ENCODE measurements at regions not wholly inside any gene's neighbourhood (a gene's known extent, or its start where the extent isn't known, plus 50 kb on each side); places are given as distances from the start of the nearest gene placed in this dataset.
A peak's percentile ranks its signal among the peaks of the same experiment; 100 is the strongest.

DNA sequence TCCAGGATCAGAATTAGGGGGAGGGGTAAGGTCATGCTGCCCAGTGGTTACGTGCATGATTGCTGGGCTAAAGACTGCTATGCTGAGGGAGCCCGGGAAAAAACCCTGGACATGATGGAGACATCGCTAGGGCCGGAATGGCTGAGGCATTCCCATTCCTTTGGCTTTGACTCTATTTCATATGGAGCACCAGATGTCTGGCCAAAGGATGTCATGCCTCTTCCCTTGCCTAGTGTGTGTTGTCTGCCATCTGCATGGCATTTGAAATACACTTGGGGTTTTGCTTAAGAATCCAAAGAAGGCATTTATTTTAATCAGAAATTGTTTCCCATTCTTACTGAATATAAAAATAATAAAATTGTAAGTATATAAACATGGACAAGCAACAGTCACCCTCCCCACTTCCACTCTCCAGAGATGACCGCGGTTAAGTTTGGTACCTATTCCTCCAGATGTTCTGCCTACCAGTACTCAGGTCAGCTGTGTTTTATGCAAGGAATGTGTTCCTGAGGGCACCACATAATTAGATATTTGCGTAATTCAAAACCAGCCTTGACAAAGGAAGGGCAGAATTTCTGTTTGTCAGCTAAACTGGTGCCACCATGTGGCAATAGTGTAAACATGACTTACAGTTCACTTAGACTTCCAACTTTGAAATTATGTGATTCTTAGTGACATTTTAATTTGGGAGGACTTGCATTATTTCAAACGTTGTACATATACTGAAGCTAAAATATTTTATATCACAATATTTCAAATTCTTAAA is 105.9 kb downstream of the CT47B1 start:
- TF ChIP-seq POLR2A (IDR thresholded peaks at IDR 0.05; ENCODE audit: low read length) (no peak), GATA1 (IDR thresholded peaks at IDR 0.05; ENCODE audit: low read depth, low read length) (no peak)
- DNase-seq, result peak; percentile 8 to 11

DNA sequence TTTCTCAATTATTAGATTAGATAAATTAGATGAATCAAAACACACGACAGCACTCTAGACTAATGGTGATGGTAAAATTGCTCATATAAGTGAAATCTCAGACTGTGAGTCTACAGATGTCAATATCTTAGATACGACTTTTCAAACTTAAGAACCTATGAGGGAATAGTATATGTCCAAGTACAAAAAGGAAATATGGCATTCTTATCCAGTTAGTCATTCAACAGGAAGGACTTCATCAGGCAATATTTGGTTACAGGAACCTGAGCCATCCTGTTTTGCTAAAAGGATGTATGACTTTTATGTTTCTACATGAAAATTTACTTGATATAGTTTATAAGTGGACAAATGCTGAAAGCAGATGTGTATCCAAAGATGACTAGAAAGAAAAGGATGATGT is 107.0 kb downstream of the CT47B1 start:
- TF ChIP-seq POLR2A (IDR thresholded peaks at IDR 0.05; ENCODE audit: low read length), result no peak
- no peak for DNase-seq

DNA sequence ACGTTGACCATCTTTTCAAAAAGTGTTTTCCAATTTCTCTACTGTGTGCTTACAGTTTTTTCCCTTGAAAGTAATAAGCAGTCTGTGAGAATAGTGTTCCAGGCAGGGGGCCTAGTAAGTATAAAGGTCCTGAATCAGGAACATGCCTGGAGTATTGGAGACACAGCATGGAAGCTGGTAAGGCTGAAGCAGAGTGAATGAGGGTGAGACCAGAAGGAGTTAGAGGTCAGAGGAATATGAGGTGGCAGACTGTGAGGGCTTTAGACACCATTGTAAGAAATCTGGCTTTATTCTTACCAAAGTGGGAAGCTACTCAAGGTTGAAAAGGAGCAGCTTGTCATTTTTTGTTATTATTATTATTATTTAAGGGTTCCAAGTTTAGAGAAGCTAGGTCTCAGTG is 107.4 kb downstream of the CT47B1 start:
- TF ChIP-seq GATA1 (IDR thresholded peaks at IDR 0.05; ENCODE audit: low read depth, low read length) (no peak), POLR2A (IDR thresholded peaks at IDR 0.05; ENCODE audit: low read length) (no peak)
- no peak for DNase-seq

DNA sequence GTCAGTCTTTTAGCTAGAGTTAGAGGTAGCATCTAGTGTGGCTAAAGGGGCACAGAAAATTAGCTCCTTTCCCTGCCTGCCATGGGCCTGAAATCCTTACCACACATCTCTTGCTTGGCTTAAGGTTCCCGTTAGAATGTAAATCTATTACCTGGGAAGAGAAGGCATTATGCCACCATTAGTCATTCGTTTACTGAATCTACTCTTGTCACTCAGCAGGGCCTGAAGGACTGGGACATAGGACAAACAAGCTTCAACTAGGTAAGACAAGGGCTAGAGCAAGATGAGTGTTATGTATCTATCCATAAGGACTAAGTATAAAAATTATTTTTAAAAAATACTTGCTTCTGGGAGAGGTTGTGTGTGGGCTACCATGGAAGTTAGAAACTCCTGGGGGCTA is 112.4 kb downstream of the CT47B1 start:
- TF ChIP-seq POLR2A (IDR thresholded peaks at IDR 0.05; ENCODE audit: low read length), result no peak
- TF ChIP-seq GATA1 (IDR thresholded peaks at IDR 0.05; ENCODE audit: low read depth, low read length), result no peak

GRCh38 chrX:120761810-120762209 is 113.9 kb downstream of the CT47B1 start:
- no peak for DNase-seq
- TF ChIP-seq POLR2A (IDR thresholded peaks at IDR 0.05; ENCODE audit: low read length), result no peak
- TF ChIP-seq GATA1 (IDR thresholded peaks at IDR 0.05; ENCODE audit: low read depth, low read length), result no peak

More for the DNA sequence above, 112.4 kb downstream of the CT47B1 start:
- DNase-seq, result no peak

DNA sequence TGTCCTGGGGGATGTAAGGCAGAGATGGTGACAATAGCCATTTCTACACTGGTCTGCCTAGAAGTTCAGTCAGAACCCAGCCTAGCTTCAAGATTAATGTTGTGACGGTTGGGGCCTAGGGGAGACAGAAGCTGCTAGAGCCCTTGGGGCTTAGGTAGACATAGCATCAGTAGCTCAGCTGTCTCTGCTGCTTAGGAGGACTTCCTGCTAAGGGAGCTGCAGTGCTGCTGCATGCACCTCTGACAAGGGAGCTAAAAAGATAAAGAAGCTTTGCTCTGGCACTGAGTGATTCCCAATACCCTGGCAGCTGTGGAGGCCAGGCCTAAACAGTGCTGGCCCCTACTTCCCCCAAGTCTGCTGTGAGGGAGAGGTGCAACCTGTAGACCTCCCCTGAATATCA is 116.0 kb downstream of the CT47B1 start:
- TF ChIP-seq GATA1 (IDR thresholded peaks at IDR 0.05; ENCODE audit: low read depth, low read length), result no peak
- no peak for TF ChIP-seq POLR2A (IDR thresholded peaks at IDR 0.05; ENCODE audit: low read length)
- DNase-seq, result no peak

- TF ChIP-seq POLR2A (IDR thresholded peaks at IDR 0.05; ENCODE audit: low read length) (no peak), GATA1 (IDR thresholded peaks at IDR 0.05; ENCODE audit: low read depth, low read length) (no peak)
- DNase-seq, result no peak
Observed at GRCh38 chrX:120755066-120755846, 120.4 kb downstream of the CT47B1 start.

- no peak for DNase-seq
- TF ChIP-seq GATA1 (IDR thresholded peaks at IDR 0.05; ENCODE audit: low read depth, low read length), result no peak
- no peak for TF ChIP-seq POLR2A (IDR thresholded peaks at IDR 0.05; ENCODE audit: low read length)
Observed at GRCh38 chrX:120753413-120754251, 122.0 kb downstream of the CT47B1 start.

GRCh38 chrX:120752431-120753082 is 122.7 kb upstream of the C1GALT1C1 start:
- no peak for DNase-seq
- TF ChIP-seq GATA1 (IDR thresholded peaks at IDR 0.05; ENCODE audit: low read depth, low read length) (no peak), POLR2A (IDR thresholded peaks at IDR 0.05; ENCODE audit: low read length) (no peak)

GRCh38 chrX:120751683-120752082 is 121.8 kb upstream of the C1GALT1C1 start:
- TF ChIP-seq POLR2A (IDR thresholded peaks at IDR 0.05; ENCODE audit: low read length) (no peak), GATA1 (IDR thresholded peaks at IDR 0.05; ENCODE audit: low read depth, low read length) (no peak)
- no peak for DNase-seq

DNA sequence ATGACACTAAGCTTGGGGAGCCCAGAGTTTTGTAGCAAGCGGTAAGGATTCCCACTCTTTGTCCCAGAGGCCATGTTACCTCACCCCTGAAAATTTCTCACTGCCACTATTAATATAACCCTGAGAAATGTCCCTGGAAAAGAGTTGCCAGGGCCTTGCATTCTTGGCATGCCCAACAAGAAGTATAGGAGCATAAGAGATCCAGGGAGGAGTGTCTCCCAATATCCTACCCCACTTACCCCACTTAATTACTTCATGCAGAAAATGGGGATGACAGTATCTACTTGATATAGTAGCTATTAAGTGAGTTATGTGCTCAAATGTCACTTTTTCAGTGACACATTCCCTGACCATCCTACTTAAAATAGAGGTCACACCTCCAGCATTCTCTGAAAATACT is 120.5 kb upstream of the C1GALT1C1 start:
- TF ChIP-seq POLR2A (IDR thresholded peaks at IDR 0.05; ENCODE audit: low read length) (no peak), GATA1 (IDR thresholded peaks at IDR 0.05; ENCODE audit: low read depth, low read length) (no peak)
- no peak for DNase-seq

DNA sequence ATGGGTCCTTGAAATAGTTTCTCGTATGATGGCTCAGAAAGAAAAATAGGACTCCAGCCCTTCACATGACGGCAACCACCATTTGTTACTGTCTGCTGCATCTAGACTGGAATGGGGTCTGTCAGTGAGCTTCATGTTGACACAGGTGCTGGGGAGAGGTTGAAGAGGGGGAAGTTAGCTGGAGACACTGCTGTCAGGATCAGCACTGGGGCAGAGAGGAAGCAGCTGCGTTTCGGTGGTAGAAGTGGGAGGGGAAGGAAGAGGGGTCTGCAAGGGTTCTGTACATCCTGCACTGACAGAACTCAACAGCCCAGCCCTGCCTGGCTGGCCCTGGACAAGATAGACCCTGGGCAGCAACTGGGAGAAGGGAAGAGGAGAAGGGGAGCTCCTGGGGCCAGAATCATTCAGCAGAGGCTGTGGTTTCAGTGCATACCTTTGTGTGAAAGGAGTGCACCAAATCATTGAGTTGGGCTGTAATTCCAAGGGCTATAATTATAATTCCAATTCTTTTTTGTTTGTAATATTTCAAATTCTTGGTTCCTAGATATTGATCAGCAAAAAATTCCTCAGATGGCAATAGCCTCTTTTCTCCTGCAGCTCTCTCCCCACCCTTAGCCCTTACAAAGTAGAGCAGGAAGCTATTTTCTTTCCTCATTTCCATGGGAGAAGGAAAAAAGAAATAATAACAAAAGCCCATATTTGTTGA is 119.4 kb upstream of the C1GALT1C1 start:
- no peak for DNase-seq
- TF ChIP-seq POLR2A (IDR thresholded peaks at IDR 0.05; ENCODE audit: low read length) (no peak), GATA1 (IDR thresholded peaks at IDR 0.05; ENCODE audit: low read depth, low read length) (no peak)

DNA sequence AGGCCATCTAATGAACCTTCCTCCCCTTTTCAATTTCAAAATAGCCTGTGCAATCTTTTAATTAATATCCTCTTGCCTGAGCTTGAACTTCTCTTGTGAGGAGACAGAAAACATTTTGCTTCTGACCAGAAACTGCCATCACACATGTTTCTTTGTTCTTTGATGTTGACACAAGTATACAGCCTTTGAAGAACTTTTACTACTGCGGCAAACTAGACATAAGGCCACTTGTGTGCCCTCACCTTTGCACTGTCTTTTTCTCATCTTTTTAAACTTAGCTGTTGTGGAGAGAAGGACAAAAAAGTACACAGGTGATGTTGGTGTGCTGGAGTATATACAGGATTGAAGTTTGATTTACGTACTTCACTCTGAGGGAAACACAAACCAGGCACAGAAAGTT is 116.3 kb upstream of the C1GALT1C1 start:
- TF ChIP-seq GATA1 (IDR thresholded peaks at IDR 0.05; ENCODE audit: low read depth, low read length), result no peak
- TF ChIP-seq POLR2A (IDR thresholded peaks at IDR 0.05; ENCODE audit: low read length), result no peak
- no peak for DNase-seq

Data from erythroblast (primary cell).